Right cardiac atrium (tissue), 5 donors: ENCODE measurements at regions not wholly inside any gene's neighbourhood (a gene's known extent, or its start where the extent isn't known, plus 50 kb on each side); places are given as distances from the start of the nearest gene placed in this dataset.

Source experiments
- ATAC-seq, 2 donors: fragments of 200-7000 bp; cut with Tn5 transposase; one replicate each; pipeline versions ENCODE4 v1.8.0 to v1.9.1; 2020; ENCODE audit warnings: moderate library complexity in 2 of 2, mild to moderate bottlenecking in 1 of 2
- DNase-seq, 3 donors: peaks; one replicate each; pipeline ENCODE4 v3.0.0-alpha.2; 2020
- H3K27ac ChIP-seq: one replicate; pipeline ENCODE4 v1.5.1; 2013; ENCODE audit warnings: mild to moderate bottlenecking, low read length, control low read depth, moderate library complexity
- H3K27me3 ChIP-seq: one replicate; pipeline ENCODE4 v1.6.1; 2013; ENCODE audit not compliant: control insufficient read depth, insufficient read depth
- H3K4me1 ChIP-seq: one replicate; pipeline ENCODE4 v1.6.1; 2013; ENCODE audit warnings: low read length; ENCODE audit not compliant: control insufficient read depth, insufficient read depth
- H3K4me3 ChIP-seq: one replicate; pipeline ENCODE4 v1.5.1; 2013; ENCODE audit warnings: low read length, control low read depth
- H3K9me3 ChIP-seq: one replicate; pipeline ENCODE4 v1.6.1; 2013; ENCODE audit warnings: low read length; ENCODE audit not compliant: control insufficient read depth
- WGBS: extraction: QIAGEN DNeasy Blood & Tissue Kit; methylation state at CpG from one replicate; pipeline ENCODE4 v1.1.7; 2013; 5-methylcytosine and 5-hydroxymethylcytosine counted together
- intact Hi-C, 4 donors: fragments of 100-400 bp; cut with DNase I; formaldehyde crosslinking; loops; one replicate each; pipeline versions ENCODE4 v1.11.0 to v1.14.0; 2022 to 2023
- donor health status: healthy with polysubstance abuse.
- donor health status: DM: no; HTN: yes; CAD: no.
- donor health status: DM: no; HTN: no; CAD: no.
- donor health status: DM: no; HTN: yes; CAD: no; lungs with severe emphysema.
- donor health status: DM: yes; HTN: yes; CAD: no.

GRCh38 chr21:27690426-27690825, 723.5 kb upstream of the ADAMTS5 start:
- DNase-seq (no peak), ATAC-seq (no peak)
- no peak overlapping the region for H3K4me3 ChIP-seq
- no peak overlapping the region for H3K27ac ChIP-seq
- no peaks in the 10 kb centered on the region for H3K4me1 ChIP-seq
- H3K9me3 ChIP-seq: no peaks in the 10 kb centered on the region
- intact Hi-C loops: no loop called here
- WGBS: 73% methylated on average over 4 of the region's 4 CpGs
- no peaks in the 10 kb centered on the region for H3K27me3 ChIP-seq

- intact Hi-C loops: no loop called here
- H3K27ac ChIP-seq: no peak overlapping the region
- no peak for DNase-seq
- no peak overlapping the region for H3K4me3 ChIP-seq
- H3K9me3 ChIP-seq: no peaks in the 10 kb centered on the region
- ATAC-seq: no peak
- no peaks in the 10 kb centered on the region for H3K27me3 ChIP-seq
- no peaks in the 10 kb centered on the region for H3K4me1 ChIP-seq
Measured at GRCh38 chr21:27688773-27689172, 721.9 kb upstream of the ADAMTS5 start.

GRCh38 chr21:27683292-27683691, 716.4 kb upstream of the ADAMTS5 start:
- no peaks in the 10 kb centered on the region for H3K9me3 ChIP-seq
- WGBS: 96% methylated on average over 2 of the region's 2 CpGs
- H3K4me1 ChIP-seq: no peaks in the 10 kb centered on the region
- ATAC-seq: no peak
- no peak overlapping the region for H3K4me3 ChIP-seq
- intact Hi-C loops: no loop called here
- no peak for DNase-seq
- H3K27ac ChIP-seq: no peak overlapping the region
- H3K27me3 ChIP-seq: no peaks in the 10 kb centered on the region

DNA sequence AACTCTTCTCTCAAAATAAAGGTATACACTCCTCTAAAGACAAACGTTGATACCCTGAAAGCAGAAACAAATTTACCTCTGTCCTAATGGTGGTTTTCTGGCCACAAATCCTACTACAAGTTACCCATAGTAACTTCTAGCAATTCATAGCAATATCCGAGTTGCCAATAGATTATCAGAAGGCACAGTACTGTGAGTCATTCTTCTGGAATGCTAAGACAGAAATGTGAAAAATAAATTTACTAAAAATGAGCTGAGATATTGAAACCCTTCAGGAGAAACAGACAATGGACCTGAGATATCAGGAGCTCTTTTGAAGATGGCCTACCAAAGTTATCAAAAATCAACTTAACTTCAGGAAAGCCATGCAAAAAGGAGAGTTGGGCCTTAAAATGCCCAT, 715.0 kb upstream of the ADAMTS5 start:
- H3K4me3 ChIP-seq: no peak overlapping the region
- no peak overlapping the region for H3K27ac ChIP-seq
- intact Hi-C loops: no loop called here
- no peak for DNase-seq
- WGBS: 34% methylated on average over 2 of the region's 2 CpGs
- ATAC-seq: no peak
- H3K9me3 ChIP-seq: no peaks in the 10 kb centered on the region
- H3K4me1 ChIP-seq: no peaks in the 10 kb centered on the region
- no peaks in the 10 kb centered on the region for H3K27me3 ChIP-seq

DNA sequence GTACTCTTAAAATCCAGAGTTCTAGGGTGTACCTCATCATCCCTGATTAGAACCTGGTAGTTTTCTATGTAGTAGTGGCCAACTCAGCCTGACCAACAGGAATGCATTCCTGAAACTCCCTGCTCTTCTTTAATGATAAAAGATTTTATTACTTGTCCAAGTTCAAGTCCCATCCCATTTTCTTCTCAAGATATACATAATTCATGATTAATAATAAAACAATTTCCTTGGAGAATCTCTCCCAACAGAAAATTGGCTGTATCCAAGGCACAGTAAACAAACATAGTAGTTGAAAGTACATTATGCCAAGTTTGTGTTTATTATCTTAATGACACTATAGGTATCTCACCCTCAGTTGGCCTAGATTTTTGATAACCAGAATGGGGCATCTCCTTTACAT, 714.1 kb upstream of the ADAMTS5 start:
- no peak overlapping the region for H3K4me3 ChIP-seq
- no peaks in the 10 kb centered on the region for H3K9me3 ChIP-seq
- H3K27me3 ChIP-seq: no peaks in the 10 kb centered on the region
- no peaks in the 10 kb centered on the region for H3K4me1 ChIP-seq
- ATAC-seq: no peak
- DNase-seq: no peak
- intact Hi-C loops: no loop called here
- H3K27ac ChIP-seq: no peak overlapping the region

GRCh38 chr21:27680181-27680580, 713.3 kb upstream of the ADAMTS5 start:
- no peaks in the 10 kb centered on the region for H3K27me3 ChIP-seq
- H3K27ac ChIP-seq: no peak overlapping the region
- H3K9me3 ChIP-seq: no peaks in the 10 kb centered on the region
- DNase-seq (no peak), ATAC-seq (no peak)
- no peaks in the 10 kb centered on the region for H3K4me1 ChIP-seq
- no peak overlapping the region for H3K4me3 ChIP-seq
- intact Hi-C loops: no loop called here

DNA sequence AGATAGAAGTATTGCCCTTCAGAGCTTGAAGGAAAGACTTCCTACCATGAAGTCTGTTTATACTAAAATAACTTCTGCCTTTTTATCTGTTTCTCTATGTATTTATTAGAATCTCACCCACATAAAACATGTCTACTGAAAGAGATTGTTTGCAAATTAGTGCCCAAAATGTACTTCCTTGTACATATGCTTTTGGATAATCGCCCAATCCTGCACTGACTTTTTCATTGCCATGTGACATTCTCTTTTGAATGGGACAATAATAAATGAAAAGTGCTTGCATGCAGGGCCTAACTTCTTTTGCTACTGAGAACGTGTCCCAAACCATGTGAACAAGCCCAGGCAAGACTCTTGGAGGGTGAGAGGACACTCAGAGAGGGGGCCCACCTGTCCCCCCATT, 711.6 kb upstream of the ADAMTS5 start:
- intact Hi-C loops: no loop called here
- DNase-seq (no peak), ATAC-seq (no peak)
- Histone ChIP-seq H3K4me3 (no peak overlapping the region), H3K27ac (no peak overlapping the region), H3K9me3 (no peaks in the 10 kb centered on the region), H3K27me3 (no peaks in the 10 kb centered on the region), H3K4me1 (no peaks in the 10 kb centered on the region)
- 87% methylated on average over 2 of the region's 2 CpGs for whole genome bisulfite sequencing

- no peak overlapping the region for H3K4me3 ChIP-seq
- no peak for DNase-seq
- no peaks in the 10 kb centered on the region for H3K27me3 ChIP-seq
- 47% methylated on average over 2 of the region's 2 CpGs for WGBS
- intact Hi-C loops: no loop called here
- H3K4me1 ChIP-seq: no peaks in the 10 kb centered on the region
- H3K9me3 ChIP-seq: no peaks in the 10 kb centered on the region
- H3K27ac ChIP-seq: no peak overlapping the region
- no peak for ATAC-seq
Measured at GRCh38 chr21:27677546-27677945, 710.7 kb upstream of the ADAMTS5 start.

GRCh38 chr21:27675306-27675705, 708.4 kb upstream of the ADAMTS5 start:
- WGBS: 59% methylated on average over 4 of the region's 4 CpGs
- intact Hi-C loops: no loop called here

DNA sequence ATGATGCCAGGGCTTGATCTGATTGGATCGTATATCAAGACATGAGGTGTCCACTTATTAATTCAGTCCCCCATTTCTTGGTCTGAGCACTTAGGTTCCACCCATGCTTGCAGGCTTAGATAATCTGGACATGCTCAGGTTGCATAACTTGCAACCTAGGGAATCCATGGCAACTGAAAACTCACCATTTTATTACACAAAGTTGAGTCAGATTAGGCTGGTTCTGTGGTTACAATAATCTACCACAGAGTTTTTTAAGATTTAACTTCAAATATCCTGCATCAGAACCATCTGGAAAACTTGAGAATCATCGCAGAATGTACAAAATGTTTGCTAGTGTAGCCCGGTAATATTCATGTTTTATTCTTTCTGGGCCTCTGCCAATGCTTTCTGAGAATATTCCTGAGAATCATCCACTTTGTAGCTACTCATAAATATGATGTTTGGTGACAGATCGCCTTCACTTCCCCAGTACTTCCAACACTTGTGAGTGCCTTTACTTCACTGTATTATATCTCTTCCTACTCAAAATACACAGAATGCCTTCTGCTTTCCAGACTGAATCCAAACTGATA, 707.2 kb upstream of the ADAMTS5 start:
- no peak for DNase-seq
- no peak for ATAC-seq
- intact Hi-C loops: no loop called here
- no peaks in the 10 kb centered on the region for H3K27me3 ChIP-seq
- H3K27ac ChIP-seq: no peak overlapping the region
- no peak overlapping the region for H3K4me3 ChIP-seq
- H3K9me3 ChIP-seq: no peaks in the 10 kb centered on the region
- WGBS: 90% methylated on average over 4 of the region's 4 CpGs
- no peaks in the 10 kb centered on the region for H3K4me1 ChIP-seq

More at GRCh38 chr21:27675306-27675705, 708.4 kb upstream of the ADAMTS5 start:
- Histone ChIP-seq H3K27ac (no peak overlapping the region), H3K27me3 (no peaks in the 10 kb centered on the region), H3K9me3 (no peaks in the 10 kb centered on the region), H3K4me3 (no peak overlapping the region), H3K4me1 (no peaks in the 10 kb centered on the region)
- DNase-seq (no peak), ATAC-seq (no peak)

DNA sequence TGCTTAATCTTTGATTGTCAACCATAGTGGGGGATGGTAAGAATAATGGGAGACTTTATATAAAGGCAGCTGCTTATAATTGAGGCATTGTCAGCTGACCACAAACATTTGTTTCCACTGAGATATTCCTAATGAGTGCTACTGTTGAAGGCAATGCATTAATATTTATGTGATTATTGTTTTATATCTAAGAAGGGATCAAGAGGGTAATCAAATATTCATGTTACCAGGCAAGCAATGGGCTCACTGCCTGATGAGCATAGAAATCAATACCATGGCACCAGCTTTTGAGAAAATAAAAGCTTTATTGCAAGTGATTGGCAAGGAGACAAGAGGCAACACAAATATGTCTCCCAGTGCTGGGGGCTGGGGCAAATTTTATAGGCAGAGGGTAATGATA, 706.7 kb upstream of the ADAMTS5 start:
- DNase-seq: no peak
- no peak overlapping the region for H3K4me3 ChIP-seq
- intact Hi-C loops: no loop called here
- H3K27me3 ChIP-seq: no peaks in the 10 kb centered on the region
- no peaks in the 10 kb centered on the region for H3K4me1 ChIP-seq
- no peak overlapping the region for H3K27ac ChIP-seq
- no peaks in the 10 kb centered on the region for H3K9me3 ChIP-seq
- ATAC-seq: no peak

DNA sequence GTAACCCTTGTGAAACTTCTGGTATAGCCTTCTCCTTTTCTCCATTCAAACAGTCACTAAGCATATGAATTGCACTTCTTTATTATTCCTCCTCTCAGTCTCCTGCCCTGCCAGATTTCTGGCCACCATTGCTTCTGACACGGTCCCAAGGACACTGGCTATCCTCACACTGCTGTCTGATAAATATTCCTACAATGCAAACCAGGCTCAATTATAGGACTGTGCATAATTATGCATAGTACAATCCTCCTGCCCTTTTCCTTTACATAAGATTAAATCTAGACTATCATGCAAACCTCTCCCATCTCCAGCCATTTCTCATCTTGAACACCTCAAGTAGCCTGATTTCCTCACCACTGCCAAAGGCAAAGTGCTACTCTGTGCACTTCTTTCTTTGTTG, 704.3 kb upstream of the ADAMTS5 start:
- DNase-seq: no peak
- no peaks in the 10 kb centered on the region for H3K9me3 ChIP-seq
- no peak overlapping the region for H3K27ac ChIP-seq
- H3K4me3 ChIP-seq: no peak overlapping the region
- intact Hi-C loops: no loop called here
- no peak for ATAC-seq
- no peaks in the 10 kb centered on the region for H3K27me3 ChIP-seq
- WGBS: 71% methylated on average over 1 of the region's 1 CpG
- no peaks in the 10 kb centered on the region for H3K4me1 ChIP-seq
